ENCODE measurements at regions not wholly inside any gene's neighbourhood (a gene's known extent, or its start where the extent isn't known, plus 50 kb on each side); places are given as distances from the start of the nearest gene placed in this dataset.

DNA sequence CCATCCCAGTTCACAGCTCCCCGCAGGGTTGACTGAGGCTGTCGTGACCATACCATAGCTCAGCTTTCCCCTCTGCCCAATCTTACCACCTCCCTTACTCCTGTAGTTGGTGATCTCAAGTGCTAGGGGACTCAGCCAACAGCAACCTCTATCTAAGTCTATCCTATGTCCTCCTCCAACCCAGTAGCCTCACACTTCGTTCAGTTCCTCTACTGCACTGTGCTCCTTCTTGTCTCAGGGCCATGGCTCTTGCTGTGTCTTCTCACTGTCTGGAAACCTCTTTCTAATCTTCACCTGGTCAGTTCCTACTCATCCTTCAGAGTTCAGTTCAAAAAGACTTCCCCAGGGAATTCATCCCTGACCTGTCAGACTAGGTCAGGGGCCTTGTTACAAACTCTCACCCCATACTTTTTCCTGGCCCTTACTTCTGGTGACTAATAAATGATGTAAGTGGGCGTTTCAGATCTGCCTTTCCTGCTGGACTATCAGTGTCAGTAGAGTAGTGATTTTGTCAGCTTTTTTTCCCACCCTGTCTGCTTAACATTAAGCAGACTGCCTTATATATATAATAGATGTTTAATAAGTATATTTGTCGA lies 53.6 kb upstream of the NR3C1 start:
- TF ChIP-seq, protein P1, sequence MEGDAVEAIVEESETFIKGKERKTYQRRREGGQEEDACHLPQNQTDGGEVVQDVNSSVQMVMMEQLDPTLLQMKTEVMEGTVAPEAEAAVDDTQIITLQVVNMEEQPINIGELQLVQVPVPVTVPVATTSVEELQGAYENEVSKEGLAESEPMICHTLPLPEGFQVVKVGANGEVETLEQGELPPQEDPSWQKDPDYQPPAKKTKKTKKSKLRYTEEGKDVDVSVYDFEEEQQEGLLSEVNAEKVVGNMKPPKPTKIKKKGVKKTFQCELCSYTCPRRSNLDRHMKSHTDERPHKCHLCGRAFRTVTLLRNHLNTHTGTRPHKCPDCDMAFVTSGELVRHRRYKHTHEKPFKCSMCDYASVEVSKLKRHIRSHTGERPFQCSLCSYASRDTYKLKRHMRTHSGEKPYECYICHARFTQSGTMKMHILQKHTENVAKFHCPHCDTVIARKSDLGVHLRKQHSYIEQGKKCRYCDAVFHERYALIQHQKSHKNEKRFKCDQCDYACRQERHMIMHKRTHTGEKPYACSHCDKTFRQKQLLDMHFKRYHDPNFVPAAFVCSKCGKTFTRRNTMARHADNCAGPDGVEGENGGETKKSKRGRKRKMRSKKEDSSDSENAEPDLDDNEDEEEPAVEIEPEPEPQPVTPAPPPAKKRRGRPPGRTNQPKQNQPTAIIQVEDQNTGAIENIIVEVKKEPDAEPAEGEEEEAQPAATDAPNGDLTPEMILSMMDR (IDR thresholded peaks at IDR 0.05): no peak
- DNase-seq (ENCODE audit: low spot score in 2 of 2): no peak
- intact Hi-C loops (cut with DNase I): no loop called here
- H3K9me3 ChIP-seq: no peaks in the 10 kb centered on the region
- H3K27me3 ChIP-seq: no peaks in the 10 kb centered on the region
- no peak overlapping the region for H3K27ac ChIP-seq
- no peaks in the 10 kb centered on the region for H3K4me1 ChIP-seq
- no peaks in the 10 kb centered on the region for H3K36me3 ChIP-seq
- H3K4me3 ChIP-seq: no peak overlapping the region

GRCh38 chr5:143454936-143455516 lies 51.5 kb upstream of the NR3C1 start:
- Histone ChIP-seq H3K4me3 (no peak overlapping the region), H3K4me1 (no peaks in the 10 kb centered on the region), H3K36me3 (no peaks in the 10 kb centered on the region), H3K27ac (no peak overlapping the region), H3K9me3 (no peaks in the 10 kb centered on the region), H3K27me3 (no peaks in the 10 kb centered on the region)
- TF ChIP-seq, protein P1 (IDR thresholded peaks at IDR 0.05): no peak
- intact Hi-C loops (cut with DNase I): no loop called here
- no peak for DNase-seq (ENCODE audit: low spot score in 2 of 2)

GRCh38 chr5:143453720-143454119 lies 50.2 kb upstream of the NR3C1 start:
- DNase-seq (ENCODE audit: low spot score in 2 of 2): no peak
- Histone ChIP-seq H3K4me1 (no peaks in the 10 kb centered on the region), H3K36me3 (no peaks in the 10 kb centered on the region), H3K27me3 (no peaks in the 10 kb centered on the region), H3K27ac (no peak overlapping the region), H3K9me3 (no peaks in the 10 kb centered on the region), H3K4me3 (no peak overlapping the region)
- TF ChIP-seq, protein P1 (IDR thresholded peaks at IDR 0.05): no peak
- intact Hi-C loops (cut with DNase I): no loop called here

Measured in ascending aorta (tissue), 2 donors.